ENCODE measurements at regions not wholly inside any gene's neighbourhood (a gene's known extent, or its start where the extent isn't known, plus 50 kb on each side); places are given as distances from the start of the nearest gene placed in this dataset.

GRCh38 chr5:43900974-43901373, 298.0 kb downstream of the NNT start:
- no peak overlapping the region for H3K4me3 ChIP-seq (ENCODE audit: low read depth, low read length)
- TF ChIP-seq CTCF (conservative IDR thresholded peaks at IDR 0.05; ENCODE audit: low read depth, low read length) = no peak
- DNase-seq (ENCODE audit: low read depth) = no peak

GRCh38 chr5:43895876-43896275, 292.9 kb downstream of the NNT start:
- no peak for TF ChIP-seq CTCF (conservative IDR thresholded peaks at IDR 0.05; ENCODE audit: low read depth, low read length)
- no peak for DNase-seq (ENCODE audit: low read depth)
- no peak overlapping the region for H3K4me3 ChIP-seq (ENCODE audit: low read depth, low read length)

DNA sequence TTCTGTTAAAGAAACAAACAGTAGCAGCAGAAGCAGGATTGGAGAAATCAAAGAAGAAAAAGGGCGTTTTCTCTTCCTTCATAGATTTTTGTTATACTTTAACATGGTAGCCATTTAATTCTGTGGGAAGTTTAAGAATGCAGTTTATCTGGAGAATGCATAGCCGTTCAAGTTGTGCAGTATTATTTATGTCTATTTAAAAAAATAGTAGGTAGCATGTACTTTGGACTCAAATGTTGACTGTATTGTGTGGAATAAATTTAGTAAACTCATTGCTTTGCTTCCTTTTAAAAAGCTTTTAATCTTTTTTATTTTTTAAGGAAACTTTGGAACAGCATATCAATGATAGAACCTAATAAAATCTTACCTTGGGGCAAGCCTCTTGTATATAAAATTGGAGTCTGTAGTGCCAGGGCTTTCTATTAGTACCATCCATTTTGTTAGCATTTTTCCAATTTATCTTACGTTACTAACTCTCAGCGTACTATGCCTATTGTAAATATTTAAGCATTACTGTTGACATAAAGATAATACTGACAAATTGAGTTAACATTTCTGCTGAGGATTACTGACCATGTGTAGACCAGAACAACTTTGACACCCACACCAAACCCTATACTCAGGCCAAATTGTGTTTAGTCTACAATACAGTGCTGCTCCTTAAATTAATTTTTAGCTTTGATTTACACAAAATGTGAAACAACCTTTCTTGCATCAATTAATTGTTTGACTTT, 291.1 kb downstream of the NNT start:
- no peak overlapping the region for H3K4me3 ChIP-seq (ENCODE audit: low read depth, low read length)
- DNase-seq (ENCODE audit: low read depth) = no peak
- no peak for TF ChIP-seq CTCF (conservative IDR thresholded peaks at IDR 0.05; ENCODE audit: low read depth, low read length)

GRCh38 chr5:43891112-43891511, 288.1 kb downstream of the NNT start:
- no peak for TF ChIP-seq CTCF (conservative IDR thresholded peaks at IDR 0.05; ENCODE audit: low read depth, low read length)
- DNase-seq (ENCODE audit: low read depth) = no peak
- no peak overlapping the region for H3K4me3 ChIP-seq (ENCODE audit: low read depth, low read length)

DNA sequence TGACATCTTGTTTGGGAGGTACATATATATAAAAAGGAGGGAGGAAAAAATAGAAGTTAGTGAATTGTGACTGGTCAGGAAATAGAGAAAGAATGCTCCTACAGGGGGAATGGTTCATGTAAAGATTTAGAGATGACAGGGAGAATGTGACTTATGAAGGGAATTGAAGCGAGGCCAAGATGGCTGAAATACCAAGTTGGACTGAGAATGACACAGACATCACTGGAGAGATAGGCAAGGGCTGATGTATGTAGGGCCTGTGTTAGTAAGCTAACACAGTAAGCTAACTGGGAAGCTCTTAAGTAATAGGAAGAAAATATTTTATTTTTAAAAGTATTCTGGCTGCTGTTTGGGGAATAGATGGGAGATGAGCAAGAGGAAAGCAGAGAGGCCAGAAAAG, 286.3 kb downstream of the NNT start:
- DNase-seq (ENCODE audit: low read depth) = no peak

GRCh38 chr5:43875741-43876140, 272.8 kb downstream of the NNT start:
- DNase-seq (ENCODE audit: low read depth) = no peak
- TF ChIP-seq CTCF (conservative IDR thresholded peaks at IDR 0.05; ENCODE audit: low read depth, low read length) = no peak
- no peak overlapping the region for H3K4me3 ChIP-seq (ENCODE audit: low read depth, low read length)

More for the DNA sequence above, 286.3 kb downstream of the NNT start:
- no peak overlapping the region for H3K4me3 ChIP-seq (ENCODE audit: low read depth, low read length)
- no peak for TF ChIP-seq CTCF (conservative IDR thresholded peaks at IDR 0.05; ENCODE audit: low read depth, low read length)

- H3K4me3 ChIP-seq (ENCODE audit: low read depth, low read length) = no peak overlapping the region
- no peak for DNase-seq (ENCODE audit: low read depth)
- TF ChIP-seq CTCF (conservative IDR thresholded peaks at IDR 0.05; ENCODE audit: low read depth, low read length) = no peak
Measured at GRCh38 chr5:43874772-43875171, 271.8 kb downstream of the NNT start.
